GM12891 (cell line): ENCODE measurements at regions not wholly inside any gene's neighbourhood (a gene's known extent, or its start where the extent isn't known, plus 50 kb on each side); places are given as distances from the start of the nearest gene placed in this dataset.

Source experiments
- POLR2A ChIP-seq: IDR thresholded peaks from 2 replicates; pipeline ENCODE4 v1.6.1; 2011; ENCODE audit warnings: low read depth, low read length, control low read depth
- TAF1 ChIP-seq: IDR thresholded peaks from 2 replicates; pipeline ENCODE4 v1.6.1; 2011; ENCODE audit warnings: low read depth, low read length, control low read depth

DNA sequence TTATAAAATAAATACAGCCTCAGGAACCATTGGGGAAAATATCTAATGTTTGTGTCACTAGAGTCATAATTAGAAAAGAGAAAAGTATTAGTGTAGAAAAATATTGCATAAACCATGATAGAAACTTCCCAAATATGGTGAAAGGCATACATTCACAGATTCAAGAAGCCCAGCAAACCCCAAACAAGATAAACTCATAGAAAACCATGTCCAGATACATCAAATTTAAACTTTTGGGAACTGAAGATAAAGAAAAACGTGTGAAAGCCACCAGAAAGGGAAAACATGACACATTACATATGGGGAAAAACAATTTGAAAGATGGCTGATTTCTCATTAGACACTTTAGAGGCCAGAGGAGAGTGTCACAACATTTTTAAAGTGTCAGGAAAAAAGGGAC is 236.5 kb upstream of the FN1 start:
- TF ChIP-seq POLR2A: no peak
- TF ChIP-seq TAF1: no peak
